GM10248 (cell line): ENCODE measurements at regions not wholly inside any gene's neighbourhood (a gene's known extent, or its start where the extent isn't known, plus 50 kb on each side); places are given as distances from the start of the nearest gene placed in this dataset.

Source experiments
- CTCF ChIA-PET: fragments of 300-600 bp; sonication (Branson Sonifier 250); formaldehyde crosslinking; extraction: SDS; loops from one replicate; lab custom pipeline; 2021; ENCODE audit warnings: antibody characterized with exemption; lab: Yijun Ruan, JAX
- POLR2A ChIA-PET: fragments of 350-650 bp; sonication (Branson Sonifier 250); formaldehyde crosslinking; extraction: SDS; loops from one replicate; lab custom pipeline; 2020; ENCODE audit warnings: antibody characterized with exemption; lab: Yijun Ruan, JAX
- DNase-seq: peaks from one replicate; pipeline ENCODE4 v3.0.0; 2012; ENCODE audit errors: extremely low spot score
- TF ChIP-seq, protein P1 (sequence below): IDR thresholded peaks from 2 replicates; pipeline ENCODE4 v1.5.1; 2012; ENCODE audit warnings: mild to moderate bottlenecking, low read depth; ENCODE audit errors: extremely low read depth, missing control alignments, control extremely low read depth

DNA sequence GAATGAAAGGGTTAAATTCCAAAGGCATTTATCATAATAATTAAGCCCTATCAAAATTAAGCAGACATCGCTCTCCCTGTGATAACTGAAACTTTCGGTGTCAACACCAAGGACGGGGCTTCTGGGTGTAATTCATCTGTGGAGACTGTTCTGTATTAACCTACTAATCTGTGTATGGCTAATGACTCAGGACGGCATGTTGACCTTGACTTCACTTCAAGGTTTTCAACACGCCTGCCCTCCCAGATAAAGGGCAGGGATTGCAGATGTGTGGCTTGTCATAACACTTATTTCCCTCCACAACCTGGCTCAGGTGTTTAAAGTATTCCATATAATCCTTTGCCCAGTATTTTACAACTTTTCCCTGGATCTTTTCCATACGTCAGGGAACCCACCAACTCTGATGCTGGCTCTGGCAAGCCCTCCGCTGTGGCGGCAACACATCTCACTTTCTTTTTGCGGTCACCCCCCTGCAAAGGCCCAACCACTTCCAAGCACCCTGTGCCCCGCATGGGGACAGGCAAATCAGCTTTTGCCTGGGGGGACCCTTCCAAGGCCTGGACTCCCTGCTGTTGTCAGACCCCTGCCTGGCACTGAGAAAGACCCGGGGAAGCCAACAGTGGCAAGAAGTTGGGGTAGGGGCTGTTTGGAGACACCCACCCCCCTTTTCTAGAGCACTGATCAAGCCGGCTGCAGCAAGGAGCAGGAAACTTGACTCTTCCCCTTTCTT is 93.2 kb upstream of the MEF2A start:
- ChIA-PET POLR2A (no interaction called here), CTCF (interaction anchor here (1.0 to 1.3 kb wide), 2 partner anchors 9 to 32 kb away, joined by 3 to 4 read pairs; no protein-coding TSS in a partner anchor)
- TF ChIP-seq, protein P1, sequence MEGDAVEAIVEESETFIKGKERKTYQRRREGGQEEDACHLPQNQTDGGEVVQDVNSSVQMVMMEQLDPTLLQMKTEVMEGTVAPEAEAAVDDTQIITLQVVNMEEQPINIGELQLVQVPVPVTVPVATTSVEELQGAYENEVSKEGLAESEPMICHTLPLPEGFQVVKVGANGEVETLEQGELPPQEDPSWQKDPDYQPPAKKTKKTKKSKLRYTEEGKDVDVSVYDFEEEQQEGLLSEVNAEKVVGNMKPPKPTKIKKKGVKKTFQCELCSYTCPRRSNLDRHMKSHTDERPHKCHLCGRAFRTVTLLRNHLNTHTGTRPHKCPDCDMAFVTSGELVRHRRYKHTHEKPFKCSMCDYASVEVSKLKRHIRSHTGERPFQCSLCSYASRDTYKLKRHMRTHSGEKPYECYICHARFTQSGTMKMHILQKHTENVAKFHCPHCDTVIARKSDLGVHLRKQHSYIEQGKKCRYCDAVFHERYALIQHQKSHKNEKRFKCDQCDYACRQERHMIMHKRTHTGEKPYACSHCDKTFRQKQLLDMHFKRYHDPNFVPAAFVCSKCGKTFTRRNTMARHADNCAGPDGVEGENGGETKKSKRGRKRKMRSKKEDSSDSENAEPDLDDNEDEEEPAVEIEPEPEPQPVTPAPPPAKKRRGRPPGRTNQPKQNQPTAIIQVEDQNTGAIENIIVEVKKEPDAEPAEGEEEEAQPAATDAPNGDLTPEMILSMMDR: no peak
- no peak for DNase-seq

DNA sequence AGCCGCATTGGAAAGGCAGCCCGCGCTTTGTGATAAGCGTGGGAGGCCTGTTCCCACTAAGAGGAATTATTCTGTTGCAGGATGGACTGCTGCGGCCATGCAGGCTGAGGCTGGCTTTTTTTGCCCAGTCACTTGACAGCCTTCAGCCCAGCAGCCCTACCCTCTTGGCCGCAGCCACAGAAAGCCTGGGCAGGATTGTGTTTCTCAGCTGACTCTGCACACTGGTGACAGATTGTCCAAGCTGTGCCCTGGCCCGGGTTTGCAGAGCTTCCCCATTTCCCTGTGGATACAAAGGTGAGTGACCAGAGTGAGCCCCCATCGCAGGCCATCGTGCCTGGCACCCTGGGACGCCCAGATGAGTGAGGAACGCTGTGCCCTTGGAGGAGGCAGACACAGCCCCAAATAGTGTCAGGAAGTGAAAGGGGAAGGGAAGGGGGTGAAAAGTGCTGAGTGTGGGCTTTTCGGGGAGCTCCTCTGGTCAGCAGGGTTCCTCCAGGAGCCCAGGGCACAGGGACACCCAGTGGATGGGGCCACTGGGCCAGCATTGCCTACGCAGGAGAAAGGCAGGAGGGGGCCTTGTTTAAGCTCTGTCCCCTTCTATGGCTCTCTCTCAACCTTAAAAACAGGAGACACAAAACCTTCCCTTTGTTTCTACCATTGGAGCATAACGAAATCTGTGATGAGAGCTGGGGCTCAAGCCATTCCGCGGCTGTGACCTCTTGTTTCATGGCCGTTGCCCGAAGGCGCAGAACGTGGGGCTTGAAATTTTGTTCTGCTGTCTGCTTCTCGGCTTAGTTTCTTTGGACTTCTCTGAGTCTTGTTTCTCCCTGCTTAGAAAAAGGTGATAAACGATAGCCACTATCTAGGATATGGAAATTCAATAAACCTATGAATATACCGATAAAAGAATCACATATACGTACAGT is 91.5 kb upstream of the MEF2A start:
- CTCF ChIA-PET: interaction anchor here (1.4 to 2.3 kb wide), 2 partner anchors 11 to 65 kb away, joined by 3 to 14 read pairs; no protein-coding TSS in a partner anchor
- POLR2A ChIA-PET: no interaction called here
- TF ChIP-seq, protein P1: no peak
- DNase-seq: no peak

DNA sequence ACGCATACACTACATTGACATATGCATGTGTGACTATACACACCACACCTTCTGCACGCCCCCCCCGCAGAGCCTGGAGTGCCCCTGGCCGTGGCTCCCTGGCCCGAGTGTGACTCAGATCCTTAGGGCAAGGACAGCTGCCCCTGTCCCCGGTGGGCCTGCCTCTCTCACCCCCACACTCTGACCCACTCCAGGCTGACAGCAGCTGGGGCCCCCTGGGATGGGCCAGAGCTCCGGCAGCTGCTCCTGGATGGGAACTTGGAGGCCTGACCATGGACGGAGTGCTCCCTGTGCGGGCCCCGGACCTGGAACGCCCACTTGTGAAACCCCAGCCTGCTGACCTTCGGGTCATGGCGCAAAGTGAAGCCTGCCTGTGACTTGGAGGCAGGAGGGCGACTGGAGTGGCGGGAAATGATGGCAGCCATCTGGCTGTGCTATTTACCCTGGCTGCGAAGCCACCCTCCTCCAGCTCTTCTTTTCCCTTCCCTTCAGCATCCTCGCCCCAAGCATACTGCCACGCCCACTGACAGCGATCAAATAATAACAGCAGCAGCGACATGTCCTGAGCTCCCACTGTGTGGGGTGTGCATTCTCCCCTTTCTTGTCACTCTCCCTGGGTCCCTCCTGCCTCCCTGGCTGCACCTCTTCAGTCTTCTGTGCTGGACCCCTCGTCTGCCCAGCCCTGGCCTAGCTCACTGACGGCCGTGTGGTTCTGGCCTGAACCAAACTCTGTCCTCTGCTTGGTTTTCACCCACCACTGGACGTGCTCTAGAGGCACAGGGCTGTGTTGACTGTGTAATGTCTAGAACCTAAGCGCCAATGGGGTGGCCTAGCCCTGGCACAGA is 90.7 kb upstream of the MEF2A start:
- CTCF ChIA-PET: interaction anchor here (1.4 to 2.3 kb wide), 2 partner anchors 10 to 66 kb away, joined by 3 to 14 read pairs; no protein-coding TSS in a partner anchor
- TF ChIP-seq, protein P1: no peak
- DNase-seq: no peak
- POLR2A ChIA-PET: no interaction called here

DNA sequence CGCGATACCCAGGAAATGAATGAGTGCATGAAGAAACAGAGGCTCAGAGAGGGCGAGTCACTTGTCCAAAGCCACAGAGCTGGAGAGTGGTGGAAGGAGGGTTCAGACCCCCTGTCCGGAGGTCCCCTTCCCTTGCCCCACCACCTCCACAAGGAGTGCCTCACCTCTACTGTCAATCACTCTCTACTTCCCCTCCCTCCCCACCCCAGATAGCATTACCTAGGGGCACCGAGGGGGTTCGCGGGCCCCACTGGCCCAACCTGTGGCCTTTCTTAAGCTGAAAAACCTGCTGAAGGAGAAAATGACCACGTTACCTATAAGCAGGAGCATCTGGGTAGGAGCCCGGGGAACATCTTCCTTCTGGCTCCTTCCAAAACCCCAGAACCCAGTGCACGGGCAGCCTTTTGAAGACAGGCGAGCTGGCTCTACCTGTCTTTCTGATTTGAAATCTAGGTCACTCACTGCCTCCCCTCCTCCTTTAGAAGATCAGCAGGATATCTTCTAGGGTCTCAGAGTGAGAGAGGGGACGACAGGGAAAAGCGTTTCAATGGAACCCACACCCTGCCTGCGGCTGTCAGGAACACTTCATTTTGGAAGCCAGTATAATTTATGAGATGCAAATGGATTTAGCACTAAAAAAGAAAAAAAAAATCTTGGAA is 89.9 kb upstream of the MEF2A start:
- POLR2A ChIA-PET: no interaction called here
- no peak for DNase-seq
- TF ChIP-seq, protein P1: no peak
- CTCF ChIA-PET: interaction anchor here (1.4 kb wide), 1 partner anchor 67 kb away, joined by 3 read pairs; no protein-coding TSS in a partner anchor

DNA sequence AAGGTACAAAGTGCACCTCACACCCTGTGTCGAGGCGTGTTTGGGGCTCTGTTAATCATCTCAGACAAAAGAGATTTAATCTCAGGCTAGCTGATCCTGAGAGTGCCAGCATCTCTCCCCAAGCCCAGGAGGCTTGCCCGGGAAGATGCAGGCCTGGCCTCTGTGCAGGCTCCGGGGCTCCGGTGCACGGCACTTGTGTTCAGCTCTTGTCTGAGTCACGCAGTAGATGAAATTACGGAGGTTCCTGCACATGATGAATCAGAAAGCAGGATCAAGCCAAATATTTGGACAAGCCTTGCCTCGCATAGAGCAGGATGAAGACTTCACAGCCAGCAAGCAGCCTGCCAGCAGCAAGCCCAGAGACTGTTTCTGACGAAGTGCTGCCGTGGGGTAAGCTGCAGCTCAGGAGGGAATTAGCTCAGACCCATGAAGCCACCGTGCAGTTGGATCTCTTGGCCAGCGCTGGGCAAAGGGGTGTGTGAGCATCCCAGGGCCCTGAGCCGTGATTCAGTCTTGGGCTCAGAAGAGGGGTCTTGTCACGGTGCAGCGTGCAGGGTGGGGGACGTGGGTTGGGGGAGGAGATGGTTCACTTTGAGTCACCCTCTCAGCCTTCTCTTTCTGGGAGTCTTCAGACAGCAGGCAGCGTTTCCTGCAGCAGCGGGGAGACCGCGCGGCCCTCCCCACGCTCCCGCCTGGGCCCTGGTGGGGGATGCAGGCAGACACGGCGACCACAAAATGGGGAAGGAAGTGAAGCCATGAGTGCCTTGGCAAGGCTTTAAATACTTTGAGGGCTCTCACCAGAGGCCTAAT is 89.2 kb upstream of the MEF2A start:
- POLR2A ChIA-PET: no interaction called here
- CTCF ChIA-PET: interaction anchor here (1.0 to 1.5 kb wide), 5 partner anchors 10 to 88 kb away, joined by 3 to 6 read pairs (median 4); no protein-coding TSS in a partner anchor
- TF ChIP-seq, protein P1: no peak
- DNase-seq: peak; percentile 55
